HG02981 (cell line): ENCODE measurements at regions not wholly inside any gene's neighbourhood (a gene's known extent, or its start where the extent isn't known, plus 50 kb on each side); places are given as distances from the start of the nearest gene placed in this dataset.
"Not testable (repeated sequence)": the region's sequence is repeated elsewhere in the genome, so short reads cannot be mapped to it uniquely, and the experiment has no call there.

Experiments used
- ATAC-seq: cut with Tn5 transposase; IDR thresholded peaks from one replicate; pipeline ENCODE4 v1.9.1; 2021; ENCODE audit warnings: mild to moderate bottlenecking, moderate library complexity; ENCODE audit not compliant: unreplicated experiment

- not testable (repeated sequence) for ATAC-seq
Observed at GRCh38 chr12:9450127-9450567, 157.6 kb downstream of the KLRB1 start.

GRCh38 chr12:9449657-9450126, 158.0 kb downstream of the KLRB1 start:
- ATAC-seq: not testable (repeated sequence)

- no peak for ATAC-seq
Observed at GRCh38 chr12:9449181-9449580, 158.5 kb downstream of the KLRB1 start.

GRCh38 chr12:9448648-9449047, 159.1 kb downstream of the KLRB1 start:
- not testable (repeated sequence) for ATAC-seq

GRCh38 chr12:9447791-9448614, 159.7 kb downstream of the KLRB1 start:
- peak; percentile 60 for ATAC-seq

- peak; percentile 14 for ATAC-seq
Observed at GRCh38 chr12:9446883-9447761, 160.6 kb downstream of the KLRB1 start.

GRCh38 chr12:9440428-9440827, 167.3 kb downstream of the KLRB1 start:
- not testable (repeated sequence) for ATAC-seq

GRCh38 chr12:9435682-9436081, 172.0 kb downstream of the KLRB1 start:
- ATAC-seq: not testable (repeated sequence)

- not testable (repeated sequence) for ATAC-seq
Observed at GRCh38 chr12:9430385-9430784, 177.3 kb downstream of the KLRB1 start.

- ATAC-seq: not testable (repeated sequence)
Observed at GRCh38 chr12:9428856-9429255, 178.9 kb downstream of the KLRB1 start.

- not testable (repeated sequence) for ATAC-seq
Observed at GRCh38 chr12:9425429-9425828, 182.3 kb downstream of the KLRB1 start.

GRCh38 chr12:9424175-9424740, 183.5 kb downstream of the KLRB1 start:
- ATAC-seq: not testable (repeated sequence)

- peak; percentile 55 for ATAC-seq
Observed at GRCh38 chr12:9422689-9423088, 185.0 kb downstream of the KLRB1 start.

- peak; percentile 41 for ATAC-seq
Observed at GRCh38 chr12:9421520-9422086, 186.1 kb downstream of the KLRB1 start.

- ATAC-seq: not testable (repeated sequence)
Observed at GRCh38 chr12:9420817-9421519, 186.7 kb downstream of the KLRB1 start.

GRCh38 chr12:9418669-9419041, 189.1 kb downstream of the KLRB1 start:
- ATAC-seq: not testable (repeated sequence)

GRCh38 chr12:9417947-9418668, 189.6 kb downstream of the KLRB1 start:
- ATAC-seq: not testable (repeated sequence)

- ATAC-seq: not testable (repeated sequence)
Observed at GRCh38 chr12:9417341-9417740, 190.4 kb downstream of the KLRB1 start.

- not testable (repeated sequence) for ATAC-seq
Observed at GRCh38 chr12:9416346-9416745, 191.4 kb downstream of the KLRB1 start.
